Glutamatergic neuron (in vitro differentiated cells): ENCODE measurements at regions not wholly inside any gene's neighbourhood (a gene's known extent, or its start where the extent isn't known, plus 50 kb on each side); places are given as distances from the start of the nearest gene placed in this dataset.

Experiments
- DNase-seq: peaks from one replicate; pipeline ENCODE4 v3.0.0; 2022
- H3K27ac Mint-ChIP-seq: one replicate; pipeline ENCODE4 v1.8.0; 2020; ENCODE audit warnings: mild to moderate bottlenecking, mixed read lengths, inconsistent platforms; ENCODE audit not compliant: unreplicated experiment
- H3K27me3 Mint-ChIP-seq: one replicate; pipeline ENCODE4 v1.8.0; 2020; ENCODE audit warnings: mild to moderate bottlenecking, moderate library complexity, mixed read lengths, inconsistent platforms; ENCODE audit not compliant: unreplicated experiment
- H3K36me3 Mint-ChIP-seq: one replicate; pipeline ENCODE4 v1.8.0; 2020; ENCODE audit warnings: mild to moderate bottlenecking, mixed read lengths, inconsistent platforms; ENCODE audit not compliant: unreplicated experiment
- H3K4me1 Mint-ChIP-seq: one replicate; pipeline ENCODE4 v1.8.0; 2020; ENCODE audit warnings: mild to moderate bottlenecking, low read depth, mixed read lengths, inconsistent platforms; ENCODE audit not compliant: unreplicated experiment
- H3K4me3 Mint-ChIP-seq: one replicate; pipeline ENCODE4 v1.8.0; 2020; ENCODE audit warnings: mild to moderate bottlenecking, mixed read lengths, inconsistent platforms; ENCODE audit not compliant: unreplicated experiment
- H3K9me3 Mint-ChIP-seq: one replicate; pipeline ENCODE4 v1.8.0; 2020; ENCODE audit warnings: mild to moderate bottlenecking, moderate library complexity, mixed read lengths, inconsistent platforms; ENCODE audit not compliant: unreplicated experiment
- CTCF ChIP-seq: fragments of 200-600 bp; sonication (generic); IDR thresholded peaks from one replicate; pipeline ENCODE4 v1.5.0; 2021; ENCODE audit not compliant: partially characterized antibody, unreplicated experiment

GRCh38 chr1:38300616-38301015 is 254.0 kb upstream of the POU3F1 start:
- Mint-ChIP-seq H3K4me3 (no peak overlapping the region), H3K4me1 (no peaks in the 10 kb centered on the region), H3K27me3 (peaks cover 2% of the 10 kb centered on the region), H3K36me3 (no peaks in the 10 kb centered on the region), H3K27ac (no peak overlapping the region), H3K9me3 (peaks cover under 1% of the 10 kb centered on the region)
- DNase-seq, result no peak
- no peak for TF ChIP-seq CTCF

GRCh38 chr1:38297842-38298241 is 251.2 kb upstream of the POU3F1 start:
- H3K4me3 Mint-ChIP-seq, result no peak overlapping the region
- no peak overlapping the region for H3K27ac Mint-ChIP-seq
- H3K27me3 Mint-ChIP-seq, result peaks cover 8% of the 10 kb centered on the region
- no peak for TF ChIP-seq CTCF
- peaks cover 4% of the 10 kb centered on the region for H3K9me3 Mint-ChIP-seq
- peaks cover 5% of the 10 kb centered on the region for H3K36me3 Mint-ChIP-seq
- H3K4me1 Mint-ChIP-seq, result no peaks in the 10 kb centered on the region
- DNase-seq, result no peak

GRCh38 chr1:38297246-38297645 is 250.7 kb upstream of the POU3F1 start:
- peaks cover 5% of the 10 kb centered on the region for H3K9me3 Mint-ChIP-seq
- DNase-seq, result no peak
- H3K36me3 Mint-ChIP-seq, result peaks cover 5% of the 10 kb centered on the region
- no peak for TF ChIP-seq CTCF
- no peaks in the 10 kb centered on the region for H3K4me1 Mint-ChIP-seq
- no peak overlapping the region for H3K4me3 Mint-ChIP-seq
- no peak overlapping the region for H3K27ac Mint-ChIP-seq
- peaks cover 11% of the 10 kb centered on the region for H3K27me3 Mint-ChIP-seq

- no peak overlapping the region for H3K27ac Mint-ChIP-seq
- no peak for DNase-seq
- TF ChIP-seq CTCF, result no peak
- H3K4me3 Mint-ChIP-seq, result no peak overlapping the region
- H3K27me3 Mint-ChIP-seq, result peaks cover 11% of the 10 kb centered on the region
- H3K36me3 Mint-ChIP-seq, result peaks cover 5% of the 10 kb centered on the region
- peaks cover 5% of the 10 kb centered on the region for H3K9me3 Mint-ChIP-seq
- peaks cover 3% of the 10 kb centered on the region for H3K4me1 Mint-ChIP-seq
These were observed 249.5 kb upstream of the POU3F1 start for GRCh38 chr1:38296047-38296446.

- no peak for TF ChIP-seq CTCF
- peaks cover 3% of the 10 kb centered on the region for H3K4me1 Mint-ChIP-seq
- H3K27me3 Mint-ChIP-seq, result peaks cover 11% of the 10 kb centered on the region
- H3K27ac Mint-ChIP-seq, result no peak overlapping the region
- no peak for DNase-seq
- no peak overlapping the region for H3K4me3 Mint-ChIP-seq
- H3K9me3 Mint-ChIP-seq, result peaks cover 6% of the 10 kb centered on the region
- peaks cover 5% of the 10 kb centered on the region for H3K36me3 Mint-ChIP-seq
These were observed 247.0 kb upstream of the POU3F1 start for GRCh38 chr1:38293567-38293966.
